ENCODE measurements at regions not wholly inside any gene's neighbourhood (a gene's known extent, or its start where the extent isn't known, plus 50 kb on each side); places are given as distances from the start of the nearest gene placed in this dataset.
"Not testable (repeated sequence)": the region's sequence is repeated elsewhere in the genome, so short reads cannot be mapped to it uniquely, and the experiment has no call there.

DNA sequence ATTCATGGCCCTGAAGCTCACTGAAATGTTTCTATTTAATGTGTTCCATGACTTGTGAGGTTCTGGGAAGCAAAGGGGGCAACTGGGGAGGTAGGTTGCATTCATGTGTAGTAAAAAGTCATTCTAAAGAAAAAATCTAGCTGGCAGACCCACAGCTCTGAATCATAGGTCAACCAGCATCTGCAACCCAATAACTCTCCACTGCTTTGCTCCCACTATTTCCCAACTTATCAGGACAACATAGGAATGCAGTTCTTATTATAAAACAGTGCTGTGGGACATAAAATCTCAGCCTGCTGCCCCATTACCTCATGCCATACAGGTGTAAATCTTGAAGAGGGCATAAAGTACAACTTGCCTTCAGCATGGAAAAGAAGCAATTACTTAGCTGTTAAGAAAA is 576.1 kb upstream of the PTBP2 start:
- Histone ChIP-seq H3K36me3 (no peaks in the 10 kb centered on the region), H3K4me1 (no peaks in the 10 kb centered on the region), H3K27ac (no peak overlapping the region), H3K27me3 (no peaks in the 10 kb centered on the region), H3K4me3 (no peak overlapping the region), H3K9me3 (peaks cover 0 to 3% (median 1%) of the 10 kb centered on the region in 4 donors)
- intact Hi-C loops (cut with DNase I) = no loop called here
- DNase-seq = no peak
- TF ChIP-seq EP300 (IDR thresholded peaks at IDR 0.05) (no peak), POLR2A (IDR thresholded peaks at IDR 0.05) (no peak), POLR2AphosphoS5 (IDR thresholded peaks at IDR 0.05) (no peak)
- TF ChIP-seq, protein P1, sequence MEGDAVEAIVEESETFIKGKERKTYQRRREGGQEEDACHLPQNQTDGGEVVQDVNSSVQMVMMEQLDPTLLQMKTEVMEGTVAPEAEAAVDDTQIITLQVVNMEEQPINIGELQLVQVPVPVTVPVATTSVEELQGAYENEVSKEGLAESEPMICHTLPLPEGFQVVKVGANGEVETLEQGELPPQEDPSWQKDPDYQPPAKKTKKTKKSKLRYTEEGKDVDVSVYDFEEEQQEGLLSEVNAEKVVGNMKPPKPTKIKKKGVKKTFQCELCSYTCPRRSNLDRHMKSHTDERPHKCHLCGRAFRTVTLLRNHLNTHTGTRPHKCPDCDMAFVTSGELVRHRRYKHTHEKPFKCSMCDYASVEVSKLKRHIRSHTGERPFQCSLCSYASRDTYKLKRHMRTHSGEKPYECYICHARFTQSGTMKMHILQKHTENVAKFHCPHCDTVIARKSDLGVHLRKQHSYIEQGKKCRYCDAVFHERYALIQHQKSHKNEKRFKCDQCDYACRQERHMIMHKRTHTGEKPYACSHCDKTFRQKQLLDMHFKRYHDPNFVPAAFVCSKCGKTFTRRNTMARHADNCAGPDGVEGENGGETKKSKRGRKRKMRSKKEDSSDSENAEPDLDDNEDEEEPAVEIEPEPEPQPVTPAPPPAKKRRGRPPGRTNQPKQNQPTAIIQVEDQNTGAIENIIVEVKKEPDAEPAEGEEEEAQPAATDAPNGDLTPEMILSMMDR (IDR thresholded peaks at IDR 0.05) = no peak

DNA sequence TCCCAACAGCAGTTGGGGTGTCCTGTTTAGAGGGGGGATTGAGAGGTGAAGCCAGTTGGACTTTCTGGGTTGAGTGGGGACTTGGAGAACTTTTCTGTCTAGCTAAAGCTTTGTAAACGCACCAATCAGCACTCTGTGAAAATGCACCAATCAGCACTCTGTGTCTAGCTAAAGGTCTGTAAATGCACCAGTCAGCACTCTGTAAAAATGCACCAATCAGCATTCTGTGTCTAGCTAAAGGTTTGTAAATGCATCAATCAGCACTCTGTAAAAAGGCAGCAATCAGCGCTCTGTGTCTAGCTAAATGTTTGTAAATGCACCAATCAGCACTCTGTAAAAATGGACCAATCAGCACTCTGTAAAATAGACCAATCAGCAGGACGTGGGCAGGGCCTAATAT is 568.6 kb upstream of the PTBP2 start:
- H3K9me3 ChIP-seq = not testable (repeated sequence)

DNA sequence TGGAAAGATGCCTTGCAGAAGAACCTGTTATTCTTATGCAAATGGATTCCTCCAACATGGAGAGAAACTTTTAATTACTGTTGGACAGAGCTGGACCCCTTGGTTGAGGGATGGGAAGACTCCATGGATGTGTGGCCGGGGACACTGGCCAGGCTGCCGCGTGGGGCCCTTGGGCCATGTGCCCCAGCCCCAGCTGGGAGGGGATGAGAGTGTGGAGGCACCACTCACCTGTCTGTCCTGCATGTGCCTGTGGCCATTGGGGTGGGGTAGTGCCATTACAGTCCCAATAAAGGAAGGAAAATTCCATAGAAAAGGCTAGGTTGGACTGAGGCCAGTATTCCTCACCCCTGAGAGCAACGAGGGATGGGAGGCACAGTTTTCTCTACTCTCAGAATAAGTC is 564.5 kb upstream of the PTBP2 start:
- intact Hi-C loops (cut with DNase I) = no loop called here
- DNase-seq = no peak
- 87 to 89% methylated on average over 4 of the region's 4 CpGs for WGBS, 2 donors
- no peaks in the 10 kb centered on the region for H3K4me1 ChIP-seq
- H3K36me3 ChIP-seq = no peaks in the 10 kb centered on the region
- H3K27me3 ChIP-seq = no peaks in the 10 kb centered on the region
- H3K9me3 ChIP-seq = peaks cover 0 to 12% (median 2%) of the 10 kb centered on the region in 4 donors
- no peak overlapping the region for H3K27ac ChIP-seq
- TF ChIP-seq POLR2A (IDR thresholded peaks at IDR 0.05) (no peak), EP300 (IDR thresholded peaks at IDR 0.05) (no peak), POLR2AphosphoS5 (IDR thresholded peaks at IDR 0.05) (no peak)
- TF ChIP-seq, protein P1 (IDR thresholded peaks at IDR 0.05) = no peak
- H3K4me3 ChIP-seq = no peak overlapping the region

More for the DNA sequence above, 568.6 kb upstream of the PTBP2 start:
- H3K4me1 ChIP-seq; H3K27ac ChIP-seq; H3K27me3 ChIP-seq; DNase-seq; H3K4me3 ChIP-seq; intact Hi-C loops (cut with DNase I); H3K36me3 ChIP-seq: not testable (repeated sequence)
- 75 to 86% methylated on average over 3 of the region's 3 CpGs for WGBS, 2 donors

DNA sequence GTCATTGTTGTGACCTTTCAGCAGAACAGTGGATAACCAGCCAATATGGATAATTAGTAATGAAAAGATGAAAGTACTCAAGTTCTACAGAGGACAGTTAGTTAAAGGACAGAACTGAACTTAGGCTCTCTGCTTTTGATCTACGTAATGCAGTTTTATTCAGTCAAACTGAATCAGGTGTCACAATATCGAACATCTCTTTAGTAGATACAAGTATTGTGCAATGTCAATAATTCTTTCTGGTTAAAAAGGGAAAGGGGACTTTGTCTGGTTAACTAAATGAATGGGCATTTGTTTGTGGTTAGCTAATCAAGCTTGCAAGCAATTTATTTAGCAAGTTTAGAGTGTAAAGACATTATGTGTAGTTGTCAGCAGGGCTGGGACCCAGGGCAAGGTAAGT is 562.2 kb upstream of the PTBP2 start:
- intact Hi-C loops (cut with DNase I) = no loop called here
- H3K4me1 ChIP-seq = no peaks in the 10 kb centered on the region
- H3K9me3 ChIP-seq = peaks cover 0 to 12% (median 2%) of the 10 kb centered on the region in 4 donors
- WGBS, 2 donors = 90% methylated on average over 2 of the region's 2 CpGs
- no peak for DNase-seq
- H3K27me3 ChIP-seq = no peaks in the 10 kb centered on the region
- no peaks in the 10 kb centered on the region for H3K36me3 ChIP-seq
- no peak overlapping the region for H3K27ac ChIP-seq
- TF ChIP-seq POLR2A (IDR thresholded peaks at IDR 0.05) = no peak
- TF ChIP-seq, protein P1 (IDR thresholded peaks at IDR 0.05) = no peak
- no peak for TF ChIP-seq EP300 (IDR thresholded peaks at IDR 0.05)
- TF ChIP-seq POLR2AphosphoS5 (IDR thresholded peaks at IDR 0.05) = no peak
- no peak overlapping the region for H3K4me3 ChIP-seq

DNA sequence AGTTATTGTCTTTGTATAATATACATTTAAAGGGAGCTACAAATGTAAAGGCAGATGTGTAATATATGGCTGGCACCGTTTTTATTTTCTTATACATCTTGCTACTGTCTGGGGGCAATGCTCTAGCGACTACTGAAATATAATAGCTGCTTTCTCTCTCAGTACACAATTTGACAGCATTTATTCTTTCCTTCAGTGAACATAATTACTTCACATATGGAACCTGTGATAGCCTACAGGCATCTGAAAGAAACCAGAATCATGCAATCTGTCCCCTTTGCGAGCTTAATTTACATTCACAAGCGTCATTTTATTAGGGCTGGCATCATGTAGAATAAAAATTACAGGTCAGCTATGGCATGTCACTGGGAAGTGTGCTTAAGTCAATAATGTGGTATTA is 557.5 kb upstream of the PTBP2 start:
- TF ChIP-seq, protein P1 (IDR thresholded peaks at IDR 0.05) = no peak
- TF ChIP-seq POLR2AphosphoS5 (IDR thresholded peaks at IDR 0.05) = no peak
- TF ChIP-seq POLR2A (IDR thresholded peaks at IDR 0.05) = no peak
- no peak for TF ChIP-seq EP300 (IDR thresholded peaks at IDR 0.05)
- no peak for DNase-seq
- H3K4me1 ChIP-seq = no peaks in the 10 kb centered on the region
- no peak overlapping the region for H3K27ac ChIP-seq
- intact Hi-C loops (cut with DNase I) = no loop called here
- no peaks in the 10 kb centered on the region for H3K36me3 ChIP-seq
- H3K4me3 ChIP-seq = no peak overlapping the region
- H3K27me3 ChIP-seq = no peaks in the 10 kb centered on the region
- H3K9me3 ChIP-seq = peaks cover 0 to 3% (median 1%) of the 10 kb centered on the region in 4 donors
- 74 to 77% methylated on average over 4 of the region's 4 CpGs for WGBS, 2 donors

All from sigmoid colon (tissue), 6 donors.